GM21717 (cell line): ENCODE measurements at regions not wholly inside any gene's neighbourhood (a gene's known extent, or its start where the extent isn't known, plus 50 kb on each side); places are given as distances from the start of the nearest gene placed in this dataset.
"Not testable (repeated sequence)": the region's sequence is repeated elsewhere in the genome, so short reads cannot be mapped to it uniquely, and the experiment has no call there.

ENCODE experiments used
- ATAC-seq: cut with Tn5 transposase; IDR thresholded peaks from one replicate; pipeline ENCODE4 v1.9.1; 2021; ENCODE audit warnings: mild to moderate bottlenecking, moderate library complexity; ENCODE audit not compliant: unreplicated experiment

DNA sequence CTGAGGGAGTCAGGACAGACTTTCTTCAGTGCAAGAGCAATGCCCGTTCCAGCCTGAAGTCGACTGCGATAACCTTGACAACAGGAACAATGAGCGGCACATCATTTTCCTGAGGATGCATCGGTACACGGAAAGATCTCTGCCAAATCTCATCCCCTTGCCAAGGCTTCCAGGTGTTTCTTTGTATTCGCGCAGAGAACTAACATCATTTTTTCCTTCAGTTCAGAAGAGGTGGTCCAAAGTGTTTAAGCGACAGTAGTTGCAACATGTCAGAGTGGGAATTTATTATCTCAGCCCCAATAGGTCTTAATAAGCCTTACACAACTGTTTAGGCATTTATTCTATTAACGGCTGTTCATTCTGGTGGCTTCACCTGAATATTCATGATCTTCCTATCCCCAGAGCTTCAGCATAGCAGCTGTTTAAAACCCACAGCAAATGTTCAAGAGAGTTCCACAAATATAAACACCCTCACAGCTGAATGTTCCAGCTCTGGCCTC is 129.7 kb upstream of the NFIA start:
- no peak for ATAC-seq

DNA sequence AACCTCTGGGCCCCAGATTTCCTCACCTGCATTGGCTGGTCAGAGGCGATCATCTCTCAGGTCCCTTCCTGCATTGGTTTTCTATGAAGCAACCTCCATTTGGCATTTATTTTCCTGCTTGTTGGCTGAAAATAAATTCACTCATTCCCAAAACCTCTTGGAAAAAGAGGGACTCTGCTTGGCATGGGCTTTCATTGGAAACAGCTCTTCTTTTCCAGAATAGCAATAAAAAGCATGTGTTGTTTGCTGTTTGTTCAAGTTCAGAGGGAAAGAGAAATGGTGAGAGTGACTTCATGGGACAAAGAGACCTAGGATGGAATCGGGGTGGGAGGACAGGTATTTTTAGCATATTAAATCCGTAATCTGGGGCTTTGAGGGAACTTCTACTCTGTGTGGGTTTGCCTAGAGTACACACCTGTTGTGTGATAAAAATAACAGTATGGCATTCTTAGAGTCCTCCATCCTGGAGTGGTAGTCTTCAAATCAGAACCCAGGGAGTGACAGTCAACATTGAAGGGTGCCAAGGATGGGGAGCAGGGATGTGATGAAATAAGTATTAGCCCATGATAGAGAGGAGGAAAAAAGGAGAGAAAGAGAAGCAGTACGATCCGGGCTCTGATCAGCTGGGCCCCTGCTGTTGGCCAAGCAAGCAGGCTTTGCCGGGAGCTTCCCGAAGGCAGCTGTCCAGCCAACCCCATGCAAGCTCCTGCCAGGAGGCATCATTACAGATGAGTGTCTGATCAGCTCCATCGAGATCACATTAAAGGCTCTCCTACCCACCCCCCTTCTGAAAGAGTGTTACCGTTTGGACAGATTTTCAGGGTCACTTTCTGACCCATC is 131.9 kb upstream of the NFIA start:
- no peak for ATAC-seq

DNA sequence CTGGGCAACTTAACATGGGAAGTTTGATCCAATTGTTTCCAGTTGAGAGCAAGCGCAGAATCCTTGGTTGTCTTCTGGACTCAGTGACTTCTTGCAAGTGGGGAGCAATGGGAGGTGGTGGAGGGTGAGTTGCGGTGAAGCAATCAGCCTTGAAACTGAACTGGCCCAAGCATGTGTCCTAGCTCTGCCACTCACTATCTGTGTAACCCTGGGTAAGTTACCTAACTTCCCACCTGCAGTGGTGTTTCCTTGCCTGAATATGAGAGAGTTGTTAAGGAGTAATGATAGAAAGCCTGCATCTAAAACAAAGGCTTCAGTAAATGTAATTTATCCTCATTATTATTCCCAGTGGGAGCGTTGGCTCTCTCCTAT is 132.5 kb upstream of the NFIA start:
- no peak for ATAC-seq

DNA sequence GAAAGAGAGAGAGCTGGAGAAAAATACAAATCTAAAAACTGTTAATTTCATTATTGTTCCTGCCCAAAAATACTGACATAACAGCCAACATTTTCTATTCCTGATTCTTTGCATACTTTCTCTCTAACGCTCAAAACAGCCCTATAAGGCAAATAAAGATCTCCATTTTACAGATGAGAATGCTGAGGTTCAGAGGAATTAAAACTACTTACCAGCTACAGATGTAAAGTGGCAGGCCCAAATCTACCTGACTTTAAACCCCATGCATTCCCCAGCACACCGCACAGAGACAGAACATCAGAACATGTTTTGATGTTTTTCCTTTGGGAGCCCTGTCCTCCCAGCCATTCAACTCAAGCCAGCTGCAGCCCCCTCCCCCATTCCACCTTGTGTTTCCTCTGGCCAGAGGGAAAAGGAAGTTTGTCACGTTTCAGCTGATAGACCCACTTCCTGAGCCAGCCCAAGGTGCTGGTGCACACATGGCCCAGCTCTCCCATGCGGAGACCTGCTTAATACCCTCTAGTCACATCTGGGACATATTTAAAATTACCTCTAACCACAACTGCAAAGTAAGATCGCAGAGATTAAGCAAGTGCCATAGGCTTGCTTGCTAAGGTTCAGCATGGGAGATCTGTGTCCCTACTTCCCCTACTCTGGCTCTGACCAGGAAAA is 133.1 kb upstream of the NFIA start:
- no peak for ATAC-seq

DNA sequence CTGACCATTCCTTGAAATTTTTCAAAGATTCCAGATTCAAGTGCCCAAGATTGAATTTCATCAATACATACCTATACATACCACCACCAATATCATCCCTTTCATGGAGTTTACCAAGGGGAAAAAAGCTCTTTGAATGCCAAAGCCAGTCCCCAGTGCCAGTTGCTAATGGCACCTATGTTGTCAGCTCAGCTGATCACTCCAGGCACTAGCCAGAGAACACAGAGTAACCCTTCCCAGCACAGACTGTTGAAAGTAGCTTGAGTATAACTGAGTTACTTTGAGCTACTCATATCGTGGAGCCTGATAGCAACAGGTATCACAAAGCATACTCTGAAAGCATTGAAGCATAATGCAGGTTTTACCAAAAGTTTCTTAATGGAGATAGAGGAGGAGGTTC is 133.9 kb upstream of the NFIA start:
- no peak for ATAC-seq

DNA sequence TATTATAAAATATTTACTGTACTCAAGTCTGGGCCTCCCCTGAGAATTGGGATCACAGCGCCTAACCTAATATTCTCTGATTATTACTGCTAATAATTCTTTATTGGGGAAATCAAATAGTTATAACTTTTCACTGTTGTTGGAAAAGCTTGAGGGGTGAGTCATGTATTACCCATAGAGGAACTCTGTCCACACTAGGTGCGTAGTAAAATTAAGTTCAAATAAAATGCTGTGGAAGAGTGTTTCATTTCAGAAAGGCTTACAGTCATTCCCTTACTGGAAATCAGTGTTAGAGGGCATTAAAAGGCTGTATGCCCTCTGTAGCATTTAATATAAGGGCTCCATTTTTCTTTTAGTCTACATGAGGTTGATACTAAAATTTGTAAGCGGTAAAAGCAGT is 135.0 kb upstream of the NFIA start:
- ATAC-seq: no peak

DNA sequence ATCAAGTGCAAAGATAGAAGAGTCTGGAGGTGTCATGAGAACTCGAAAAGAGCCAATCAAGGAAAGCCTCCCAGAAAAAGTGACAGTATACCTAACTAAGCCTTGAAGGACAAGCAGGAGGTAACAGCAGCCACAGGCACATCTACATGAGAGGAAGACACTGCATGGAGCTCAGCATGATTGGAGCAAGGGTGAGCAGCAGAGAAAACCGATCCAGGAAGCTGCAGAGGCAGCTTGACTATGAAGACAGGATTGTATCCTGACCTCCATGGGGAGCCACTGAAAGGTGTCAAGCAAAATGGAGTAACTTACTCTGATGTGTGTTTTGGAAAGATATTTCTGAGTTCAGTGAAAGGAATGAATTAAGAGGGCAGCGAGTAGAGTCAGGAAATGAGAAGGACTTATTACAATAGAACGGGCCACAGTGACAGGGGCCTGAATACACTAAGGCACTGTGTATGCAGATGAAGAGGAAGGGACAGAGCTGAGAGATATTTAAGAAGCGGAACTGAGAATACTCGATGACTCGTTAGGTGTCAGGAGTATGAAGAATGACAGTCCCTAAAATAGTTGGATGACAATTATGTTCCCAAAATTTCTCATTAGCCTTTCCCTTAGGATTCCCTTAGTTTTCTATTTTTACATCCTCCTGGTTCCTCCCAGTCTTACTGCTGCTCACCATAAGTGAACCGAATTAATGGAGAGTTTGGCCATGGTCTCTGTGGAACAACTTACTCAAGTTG is 139.3 kb upstream of the NFIA start:
- peak; percentile 86 for ATAC-seq

DNA sequence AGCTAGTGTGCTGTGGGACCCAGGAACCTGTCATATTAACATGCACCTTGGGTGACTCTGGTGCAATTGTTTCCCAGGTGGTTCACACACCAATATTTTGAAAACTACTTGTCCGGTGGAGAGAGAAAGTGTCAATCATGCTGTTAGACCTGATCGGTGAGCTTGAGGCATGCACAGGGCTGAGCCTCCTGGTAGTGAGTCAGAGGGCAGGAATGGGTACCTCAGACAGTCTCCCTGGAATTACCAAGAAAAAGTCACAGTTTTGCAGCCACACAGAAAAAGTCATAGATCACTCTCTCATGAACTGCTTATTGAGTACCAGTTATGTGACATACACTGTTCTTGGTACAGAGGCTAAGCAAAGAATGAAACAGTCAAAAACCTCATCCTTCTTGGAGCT is 140.1 kb upstream of the NFIA start:
- ATAC-seq: no peak

DNA sequence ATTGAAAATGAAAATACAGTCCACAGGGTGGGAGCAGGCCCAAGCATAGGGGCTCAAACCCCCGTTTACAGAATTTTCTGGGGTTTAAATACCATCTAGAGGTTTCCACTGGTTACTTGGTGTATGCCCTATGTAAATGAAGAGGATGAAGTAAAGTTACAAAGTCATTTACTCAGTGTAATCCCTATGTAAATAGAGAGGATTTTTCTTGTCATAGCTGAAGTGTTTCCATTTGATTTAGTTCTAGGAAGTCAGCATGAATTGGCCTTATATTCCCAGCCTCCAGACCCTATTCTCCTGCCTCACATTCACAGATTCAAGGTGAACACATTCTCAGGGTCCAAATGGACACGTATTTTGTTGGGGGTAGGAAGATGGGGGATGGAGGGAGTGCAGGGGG is 141.7 kb upstream of the NFIA start:
- not testable (repeated sequence) for ATAC-seq

DNA sequence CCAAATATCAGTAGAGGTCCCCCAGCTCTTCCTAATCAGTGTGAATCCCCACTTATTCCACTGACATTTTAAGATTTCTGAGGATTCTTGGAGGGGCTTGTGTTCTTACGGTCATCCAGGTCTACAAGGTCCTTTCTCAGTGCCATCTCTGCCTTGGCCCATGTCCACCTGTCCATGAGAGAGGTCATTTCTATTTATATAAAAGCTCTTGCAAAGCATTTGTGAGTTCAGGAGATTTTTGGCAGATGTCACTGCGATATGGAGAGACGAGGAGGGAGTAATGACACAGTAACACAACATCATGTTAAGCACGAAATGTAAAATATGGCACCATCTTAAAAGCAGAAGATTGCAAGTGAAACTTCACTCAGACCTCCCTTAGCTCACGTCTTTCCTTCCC is 144.6 kb upstream of the NFIA start:
- ATAC-seq: no peak

DNA sequence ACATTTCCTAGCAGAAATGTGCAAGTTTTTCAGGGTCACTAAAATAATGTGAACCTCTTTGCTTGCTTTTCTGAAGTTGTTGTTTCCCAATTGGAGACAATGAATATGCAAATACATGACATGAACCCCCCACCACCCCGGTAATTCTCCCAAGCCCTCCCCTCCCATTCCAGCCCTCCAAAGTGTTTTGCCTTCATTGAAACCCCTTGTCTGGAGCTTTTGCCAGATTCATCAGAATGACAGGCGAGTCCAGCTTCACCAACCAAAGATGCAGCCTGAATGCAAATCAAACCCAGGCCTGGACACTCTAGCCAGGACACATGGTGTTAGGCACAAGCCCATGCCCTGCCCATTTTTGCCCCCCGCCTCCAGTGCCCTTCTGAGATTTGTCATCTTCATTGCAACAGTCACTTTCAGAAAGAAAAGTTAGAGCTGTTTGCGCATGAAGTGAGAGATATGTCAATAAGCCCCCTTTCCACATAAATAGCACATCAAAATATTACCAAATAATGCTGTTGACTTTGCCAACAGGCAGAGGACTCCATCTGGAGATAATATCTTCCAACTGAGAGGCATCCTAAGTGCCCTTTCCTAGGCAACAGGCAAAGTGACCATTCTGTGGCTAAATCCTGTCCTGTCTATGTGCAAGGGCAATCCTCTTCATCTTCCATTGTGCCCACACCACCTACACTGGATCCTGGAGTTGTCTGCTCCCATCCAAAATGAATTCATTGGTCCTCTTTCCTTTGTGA is 145.6 kb upstream of the NFIA start:
- ATAC-seq: no peak

DNA sequence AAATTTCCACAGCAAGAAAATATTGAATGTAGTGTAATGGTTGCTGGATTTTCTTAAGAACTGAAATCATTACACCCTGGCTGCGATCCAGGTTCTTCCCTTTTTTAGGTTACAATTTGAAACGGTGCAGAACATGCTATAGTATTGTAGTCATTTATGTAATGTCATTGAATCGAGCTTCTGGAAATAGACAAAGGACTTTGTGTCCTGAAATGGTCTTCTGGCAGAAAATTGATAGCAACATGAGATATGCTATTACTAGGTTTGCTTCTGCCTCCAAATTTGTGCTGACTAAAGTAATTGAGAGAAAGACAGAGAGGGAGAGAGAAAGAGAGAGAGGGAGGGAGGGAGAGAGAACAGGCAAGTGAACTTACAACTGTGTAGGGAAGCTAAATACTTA is 146.2 kb upstream of the NFIA start:
- ATAC-seq: no peak

DNA sequence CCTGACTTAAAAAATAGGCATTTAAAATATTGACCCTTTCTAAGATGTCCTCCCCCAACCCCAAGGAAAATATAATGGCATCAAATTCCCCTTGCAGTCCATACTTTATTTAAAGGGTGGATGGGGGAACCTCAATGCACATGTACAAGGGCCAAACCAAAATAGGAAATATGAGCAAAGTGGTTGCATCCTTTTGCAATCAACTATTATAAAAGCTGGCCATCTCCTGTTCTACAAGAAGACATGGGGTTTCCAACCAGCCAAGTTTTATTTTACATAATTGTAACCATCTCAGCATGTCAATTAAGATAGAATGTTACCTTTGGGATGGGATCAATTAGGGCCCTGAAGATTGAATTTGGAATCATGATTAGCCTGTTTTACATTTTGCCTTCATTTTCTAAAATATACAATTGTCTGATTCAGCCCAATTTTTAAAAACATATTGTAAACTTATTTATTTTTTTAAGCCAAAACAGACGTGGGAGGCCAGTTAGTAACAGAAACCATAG is 146.7 kb upstream of the NFIA start:
- no peak for ATAC-seq

DNA sequence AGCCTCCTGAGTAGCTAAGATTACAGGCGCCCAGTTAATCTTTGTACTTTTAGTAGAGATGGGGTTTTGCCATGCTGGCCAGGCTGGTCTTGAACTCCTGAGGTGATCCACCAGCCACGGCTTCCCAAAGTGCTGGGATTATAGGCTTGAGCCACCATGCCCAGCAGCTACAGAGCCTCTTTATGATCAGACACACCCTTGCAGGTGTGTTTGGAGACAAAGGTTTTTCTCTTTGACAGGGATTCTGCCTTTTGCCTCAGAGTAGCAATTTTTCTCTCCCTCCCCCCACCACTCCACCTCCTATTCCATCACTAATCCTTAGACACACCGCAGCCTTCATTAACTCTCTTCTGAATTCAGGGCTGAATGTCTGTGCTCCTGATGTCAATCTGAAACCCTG is 152.2 kb upstream of the NFIA start:
- no peak for ATAC-seq

DNA sequence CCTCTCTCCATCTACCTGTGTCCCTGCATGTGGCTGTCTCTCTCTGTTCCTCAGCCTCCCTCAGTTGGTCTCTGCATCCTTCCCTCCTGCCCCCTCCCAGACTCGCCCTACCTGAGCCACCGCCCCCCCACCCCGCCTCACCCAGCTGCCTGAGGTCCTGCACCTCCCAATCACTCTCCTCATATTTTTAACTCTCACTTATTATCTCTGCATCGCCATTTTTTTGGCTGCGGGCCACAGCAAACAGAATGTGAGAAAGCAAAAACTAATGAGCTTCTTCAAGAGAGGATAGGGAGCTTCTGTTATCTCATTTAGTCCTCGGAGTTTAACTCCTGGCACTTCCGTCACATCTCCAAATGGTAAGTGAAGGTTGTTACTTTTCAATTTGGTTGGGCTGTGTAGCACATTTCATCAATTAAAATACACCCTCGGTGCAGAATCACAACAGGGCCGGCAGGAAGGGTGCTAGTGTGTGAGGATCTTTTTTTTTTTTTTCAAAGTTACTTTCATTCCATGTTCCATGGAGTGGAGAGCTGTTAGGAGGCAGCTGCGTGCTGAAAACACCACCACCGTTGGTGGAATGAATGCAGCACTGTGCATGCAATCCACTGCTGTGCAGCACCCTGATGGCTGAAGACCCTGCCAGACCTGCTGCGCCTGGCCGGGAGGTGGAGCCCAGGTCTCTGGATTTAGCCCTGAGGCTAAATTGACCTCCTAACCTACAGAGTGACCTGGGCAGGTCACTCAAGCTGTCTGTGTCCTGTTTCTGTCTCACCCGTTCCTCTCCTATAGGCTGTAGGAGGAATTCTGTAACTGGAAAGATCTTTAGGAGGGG is 157.2 kb upstream of the NFIA start:
- no peak for ATAC-seq

DNA sequence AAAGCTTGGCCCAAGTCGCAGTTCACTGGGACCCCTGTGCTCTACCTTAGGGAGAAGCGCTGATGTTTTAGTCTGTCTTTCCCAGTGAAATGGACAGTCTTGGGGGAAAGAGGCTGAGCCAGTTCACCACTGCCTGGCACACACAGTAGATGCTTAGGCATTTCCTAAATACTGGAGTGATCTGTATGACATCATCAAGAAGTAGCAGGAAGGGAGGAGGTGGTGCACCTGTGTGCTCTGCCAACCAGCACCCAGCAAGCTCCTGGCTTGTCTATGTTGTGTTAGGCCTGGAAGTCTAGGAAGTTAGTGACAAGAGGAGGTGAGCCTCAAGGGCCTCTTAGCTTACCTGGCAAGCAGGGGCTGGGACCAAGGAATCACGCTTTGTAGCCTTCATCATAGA is 158.2 kb upstream of the NFIA start:
- ATAC-seq: no peak

DNA sequence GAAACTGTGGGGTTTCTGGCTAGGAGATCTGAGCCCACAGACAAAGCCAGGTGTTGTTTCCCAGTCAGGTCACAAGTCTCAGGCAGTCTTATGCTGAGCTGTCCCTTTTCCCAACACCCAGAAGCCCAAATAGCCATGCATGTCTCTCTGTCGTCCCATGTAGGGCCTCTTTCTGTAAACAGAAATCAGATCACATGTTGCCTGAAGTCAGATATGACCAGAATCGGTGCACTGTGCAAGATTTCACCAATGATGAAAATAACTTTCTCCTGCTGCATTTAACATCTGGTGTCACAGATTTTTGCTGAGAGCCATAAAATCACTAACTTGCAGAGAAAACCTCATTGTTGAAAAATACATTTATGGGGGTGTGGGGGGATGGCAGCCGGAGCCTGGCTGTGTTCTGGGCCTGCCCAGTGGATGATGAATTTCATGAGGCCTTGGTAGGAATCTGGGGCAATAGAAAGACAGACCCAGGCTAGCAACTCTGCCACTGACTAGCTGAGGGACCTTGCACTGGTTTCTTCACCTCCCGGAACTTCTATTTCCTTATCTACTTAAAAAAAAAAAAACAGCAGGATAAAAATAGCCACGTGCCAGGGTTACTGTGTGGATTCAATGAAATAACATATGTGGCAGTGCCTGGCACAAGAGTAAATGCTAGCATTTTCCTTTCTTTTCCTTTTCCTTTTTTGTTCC is 158.8 kb upstream of the NFIA start:
- no peak for ATAC-seq

DNA sequence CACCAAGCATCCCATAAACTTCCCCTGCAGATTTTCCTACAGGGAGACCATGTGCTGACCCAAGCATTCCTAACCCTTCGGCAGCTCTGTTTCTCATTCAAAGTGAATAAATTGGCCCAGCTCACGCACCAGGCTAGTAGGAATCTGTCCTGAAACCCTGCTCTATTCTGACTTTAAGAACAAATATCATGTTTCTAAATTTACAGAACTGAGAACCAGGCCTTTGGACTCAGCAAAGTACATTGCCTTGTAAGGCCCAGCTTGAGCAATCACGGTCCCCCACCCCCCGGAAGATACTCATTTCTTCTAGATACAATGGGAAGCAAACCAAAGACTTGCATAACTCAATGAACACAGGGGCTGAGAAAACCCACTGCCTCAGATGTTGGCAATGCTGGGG is 160.1 kb upstream of the NFIA start:
- no peak for ATAC-seq

DNA sequence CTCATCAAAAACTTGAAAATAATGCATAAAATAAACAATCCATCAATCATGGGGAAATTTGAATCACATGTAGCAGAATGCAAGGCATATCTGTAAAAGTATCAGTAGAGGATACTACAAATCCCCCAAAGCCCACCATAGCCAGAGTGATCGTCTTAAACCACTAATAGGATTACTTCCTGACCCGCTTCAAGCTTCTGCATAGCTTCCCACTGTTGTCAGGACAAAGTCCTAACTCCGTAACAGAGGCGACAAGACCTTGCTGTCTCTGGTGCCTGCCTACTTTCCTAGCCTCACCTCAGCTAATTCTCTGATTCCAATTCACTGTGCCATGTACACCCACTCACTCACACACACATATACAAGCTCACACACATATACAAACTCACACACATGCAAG is 161.2 kb upstream of the NFIA start:
- no peak for ATAC-seq
